Neural cell (in vitro differentiated cells): ENCODE measurements at regions not wholly inside any gene's neighbourhood (a gene's known extent, or its start where the extent isn't known, plus 50 kb on each side); places are given as distances from the start of the nearest gene placed in this dataset.

Experiments
- H2AFZ ChIP-seq: fragments of 200-600, 300-800 bp; sonication (generic), shearing (Covaris generic); 2 replicates; pipeline ENCODE4 v1.6.0; 2014; ENCODE audit warnings: low read depth, mild to moderate bottlenecking, antibody characterized with exemption, low read length, moderate library complexity
- H3F3A ChIP-seq: fragments of 200-600 bp; shearing (Covaris generic); 2 replicates; pipeline ENCODE4 v1.6.1; 2016; ENCODE audit warnings: mild to moderate bottlenecking, moderate library complexity, mixed read lengths, antibody characterized with exemption, low read length; ENCODE audit not compliant: insufficient read depth, poor library complexity, severe bottlenecking
- H3K27ac ChIP-seq: fragments of 200-600, 300-800 bp; sonication (generic), shearing (Covaris generic); 2 replicates; pipeline ENCODE4 v1.5.1; 2014; ENCODE audit warnings: mild to moderate bottlenecking, low read length, moderate library complexity
- H3K27me3 ChIP-seq: fragments of 300-800, 200-600 bp; sonication (generic), shearing (Covaris generic); 2 replicates; pipeline ENCODE4 v1.6.0; 2014; ENCODE audit warnings: mild to moderate bottlenecking, low read depth, low read length, moderate library complexity; ENCODE audit not compliant: insufficient read depth
- H3K36me3 ChIP-seq: fragments of 300-800, 200-600 bp; sonication (generic), shearing (Covaris generic); 2 replicates; pipeline ENCODE4 v1.5.1; 2014; ENCODE audit warnings: mild to moderate bottlenecking, antibody characterized with exemption, low read length, moderate library complexity; ENCODE audit not compliant: insufficient read depth
- H3K4me2 ChIP-seq: fragments of 300-800, 200-600 bp; sonication (generic), shearing (Covaris generic); 2 replicates; pipeline ENCODE4 v1.6.0; 2014; ENCODE audit warnings: mild to moderate bottlenecking, low read length
- H3K4me3 ChIP-seq: fragments of 300-800, 200-600 bp; sonication (generic), shearing (Covaris generic); 2 replicates; pipeline ENCODE4 v1.5.1; 2014; ENCODE audit warnings: mild to moderate bottlenecking, low read length, moderate library complexity
- H3K79me2 ChIP-seq: fragments of 200-600 bp; shearing (Covaris generic); replicated peaks from 2 replicates; pipeline ENCODE4 v1.6.0; 2014; ENCODE audit warnings: mild to moderate bottlenecking, low read length, moderate library complexity; ENCODE audit not compliant: insufficient read depth
- H3K9ac ChIP-seq: fragments of 300-800, 200-600 bp; sonication (generic), shearing (Covaris generic); 2 replicates; pipeline ENCODE4 v1.6.1; 2016; ENCODE audit warnings: mild to moderate bottlenecking, low read length, mixed read lengths
- H3K9me2 ChIP-seq: fragments of 200-600 bp; shearing (Covaris generic); 2 replicates; pipeline ENCODE4 v1.6.1; 2016; ENCODE audit warnings: mild to moderate bottlenecking, low read length, mixed read lengths; ENCODE audit not compliant: insufficient read depth
- H3K9me3 ChIP-seq: fragments of 200-600, 300-800 bp; sonication (generic), shearing (Covaris generic); 2 replicates; pipeline ENCODE4 v1.6.1; 2016; ENCODE audit warnings: mild to moderate bottlenecking, mixed run types, low read length, moderate library complexity, mixed read lengths
- H4K20me1 ChIP-seq: fragments of 200-600 bp; shearing (Covaris generic); 2 replicates; pipeline ENCODE4 v1.6.1; 2016; ENCODE audit warnings: mild to moderate bottlenecking, mixed run types; ENCODE audit not compliant: insufficient read depth
- CTCF ChIP-seq: fragments of 450-650 bp; IDR thresholded peaks from 2 replicates; pipeline ENCODE4 v1.5.1; 2014; ENCODE audit warnings: antibody characterized with exemption, mild to moderate bottlenecking, moderate library complexity; ENCODE audit not compliant: poor library complexity, severe bottlenecking
- EP300 ChIP-seq: fragments of 450-650 bp; conservative IDR thresholded peaks from 2 replicates; pipeline ENCODE4 v1.6.1; 2014; ENCODE audit warnings: antibody characterized with exemption, mild to moderate bottlenecking, moderate library complexity; ENCODE audit not compliant: poor library complexity, severe bottlenecking
- EZH2 ChIP-seq: fragments of 200-600, 300-800 bp; shearing (Covaris generic), sonication (generic); IDR thresholded peaks from 2 replicates; pipeline ENCODE4 v1.6.1; 2014; ENCODE audit warnings: antibody characterized with exemption, low read length, borderline replicate concordance, mild to moderate bottlenecking; ENCODE audit not compliant: insufficient read depth, poor library complexity, severe bottlenecking
- MXI1 ChIP-seq: fragments of 450-650 bp; conservative IDR thresholded peaks from 2 replicates; pipeline ENCODE4 v1.6.1; 2014; ENCODE audit warnings: antibody characterized with exemption, mild to moderate bottlenecking; ENCODE audit not compliant: poor library complexity, severe bottlenecking
- POLR2AphosphoS5 ChIP-seq: IDR thresholded peaks from 2 replicates; pipeline ENCODE4 v1.6.1; 2012
- RAD21 ChIP-seq: fragments of 450-650 bp; conservative IDR thresholded peaks from 2 replicates; pipeline ENCODE4 v1.6.1; 2014; ENCODE audit warnings: antibody characterized with exemption, mild to moderate bottlenecking, moderate library complexity
- REST ChIP-seq: IDR thresholded peaks from 2 replicates; pipeline ENCODE4 v1.6.1; 2012; ENCODE audit warnings: borderline replicate concordance
- SMC3 ChIP-seq: fragments of 450-650 bp; conservative IDR thresholded peaks from 2 replicates; pipeline ENCODE4 v1.6.1; 2014; ENCODE audit warnings: antibody characterized with exemption, mild to moderate bottlenecking, moderate library complexity; ENCODE audit not compliant: poor library complexity
- TAF1 ChIP-seq: IDR thresholded peaks from 2 replicates; pipeline ENCODE4 v1.6.1; 2012; ENCODE audit warnings: low read depth

GRCh38 chr18:28692337-28692736, 515.4 kb upstream of the CDH2 start:
- H3K4me3 ChIP-seq: no peak overlapping the region
- no peak overlapping the region for H3K9ac ChIP-seq
- TF ChIP-seq EP300 (no peak), CTCF (no peak), MXI1 (no peak), EZH2 (no peak), TAF1 (no peak), RAD21 (no peak), SMC3 (no peak), REST (no peak), POLR2AphosphoS5 (no peak)
- no peaks in the 10 kb centered on the region for H3K27me3 ChIP-seq
- H2AFZ ChIP-seq: no peak overlapping the region
- H3K36me3 ChIP-seq: no peaks in the 10 kb centered on the region
- H4K20me1 ChIP-seq: no peaks in the 10 kb centered on the region
- H3K4me2 ChIP-seq: no peak overlapping the region
- no peaks in the 10 kb centered on the region for H3K9me2 ChIP-seq
- no peaks in the 10 kb centered on the region for H3K9me3 ChIP-seq
- no peaks in the 10 kb centered on the region for H3K79me2 ChIP-seq
- H3K27ac ChIP-seq: no peak overlapping the region
- no peaks in the 10 kb centered on the region for H3F3A ChIP-seq

DNA sequence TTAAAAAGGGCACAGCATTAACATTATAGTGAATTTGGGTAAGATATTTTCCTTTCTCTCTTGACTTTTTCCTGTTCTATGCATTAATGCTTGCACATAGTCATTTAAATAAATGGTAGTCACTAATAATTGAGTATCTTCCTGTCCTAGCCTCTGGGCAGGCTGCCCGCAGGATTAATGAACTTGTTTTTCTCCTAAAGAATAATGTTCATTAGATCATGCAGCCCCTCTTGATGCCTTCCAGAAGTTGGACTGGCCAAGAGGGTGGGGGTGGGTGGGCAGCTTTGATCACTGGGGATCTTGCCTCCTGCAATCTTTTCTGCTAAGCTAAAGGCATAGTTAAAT, 514.5 kb upstream of the CDH2 start:
- no peak overlapping the region for H2AFZ ChIP-seq
- H3K4me3 ChIP-seq: no peak overlapping the region
- no peak overlapping the region for H3K27ac ChIP-seq
- H3K27me3 ChIP-seq: no peaks in the 10 kb centered on the region
- no peak overlapping the region for H3K4me2 ChIP-seq
- H3K9ac ChIP-seq: no peak overlapping the region
- no peaks in the 10 kb centered on the region for H3F3A ChIP-seq
- no peaks in the 10 kb centered on the region for H3K36me3 ChIP-seq
- H3K9me2 ChIP-seq: no peaks in the 10 kb centered on the region
- H3K9me3 ChIP-seq: no peaks in the 10 kb centered on the region
- no peaks in the 10 kb centered on the region for H4K20me1 ChIP-seq
- no peaks in the 10 kb centered on the region for H3K79me2 ChIP-seq
- no peak for TF ChIP-seq TAF1
- no peak for TF ChIP-seq RAD21
- TF ChIP-seq POLR2AphosphoS5: no peak
- no peak for TF ChIP-seq CTCF
- no peak for TF ChIP-seq EZH2
- TF ChIP-seq SMC3: no peak
- TF ChIP-seq EP300: no peak
- no peak for TF ChIP-seq MXI1
- no peak for TF ChIP-seq REST
